Type B pancreatic cell (in vitro differentiated cells): ENCODE measurements at regions not wholly inside any gene's neighbourhood (a gene's known extent, or its start where the extent isn't known, plus 50 kb on each side); places are given as distances from the start of the nearest gene placed in this dataset.

ENCODE experiments used
- DNase-seq: peaks from one replicate; pipeline ENCODE4 v3.0.0; 2021; ENCODE audit warnings: mixed read lengths; ENCODE audit not compliant: unreplicated experiment; ENCODE audit errors: extremely low spot score
- H3K27ac Mint-ChIP-seq: 2 replicates; pipeline ENCODE4 v1.8.0; 2021; ENCODE audit warnings: mild to moderate bottlenecking, mixed read lengths
- H3K27me3 Mint-ChIP-seq: 2 replicates; pipeline ENCODE4 v1.8.0; 2021; ENCODE audit warnings: mixed read lengths
- H3K36me3 Mint-ChIP-seq: 2 replicates; pipeline ENCODE4 v1.8.0; 2021; ENCODE audit warnings: mixed read lengths
- H3K4me1 Mint-ChIP-seq: one replicate; pipeline ENCODE4 v1.8.0; 2021; ENCODE audit warnings: mixed read lengths; ENCODE audit not compliant: unreplicated experiment
- H3K4me3 Mint-ChIP-seq: 2 replicates; pipeline ENCODE4 v1.8.0; 2021; ENCODE audit warnings: mild to moderate bottlenecking, mixed read lengths
- H3K9me3 Mint-ChIP-seq: 2 replicates; pipeline ENCODE4 v1.8.0; 2021; ENCODE audit warnings: mixed read lengths
- TF ChIP-seq, protein P1 (sequence below): fragments of 200-600 bp; sonication (generic); conservative IDR thresholded peaks from 2 replicates; pipeline ENCODE4 v1.5.0; 2021; ENCODE audit warnings: antibody characterized with exemption, mild to moderate bottlenecking

DNA sequence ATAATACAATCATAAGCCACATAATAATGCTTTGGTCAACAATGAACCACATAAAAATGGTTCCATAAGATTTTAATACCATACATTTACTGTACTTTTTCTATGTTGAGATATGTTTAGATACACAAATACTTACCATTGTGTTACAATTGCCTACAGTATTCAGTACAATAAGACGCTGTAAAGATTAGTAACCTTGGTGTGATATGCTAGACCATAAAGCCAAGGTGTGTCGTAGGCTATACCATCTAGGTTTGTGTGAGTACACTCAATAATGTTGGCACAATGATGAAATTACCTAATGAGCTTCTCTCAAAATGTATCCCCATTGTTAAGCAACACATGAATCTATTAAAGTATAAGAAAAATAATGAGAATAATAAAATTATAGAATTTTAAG is 662.3 kb downstream of the SATB2 start:
- TF ChIP-seq, protein P1, sequence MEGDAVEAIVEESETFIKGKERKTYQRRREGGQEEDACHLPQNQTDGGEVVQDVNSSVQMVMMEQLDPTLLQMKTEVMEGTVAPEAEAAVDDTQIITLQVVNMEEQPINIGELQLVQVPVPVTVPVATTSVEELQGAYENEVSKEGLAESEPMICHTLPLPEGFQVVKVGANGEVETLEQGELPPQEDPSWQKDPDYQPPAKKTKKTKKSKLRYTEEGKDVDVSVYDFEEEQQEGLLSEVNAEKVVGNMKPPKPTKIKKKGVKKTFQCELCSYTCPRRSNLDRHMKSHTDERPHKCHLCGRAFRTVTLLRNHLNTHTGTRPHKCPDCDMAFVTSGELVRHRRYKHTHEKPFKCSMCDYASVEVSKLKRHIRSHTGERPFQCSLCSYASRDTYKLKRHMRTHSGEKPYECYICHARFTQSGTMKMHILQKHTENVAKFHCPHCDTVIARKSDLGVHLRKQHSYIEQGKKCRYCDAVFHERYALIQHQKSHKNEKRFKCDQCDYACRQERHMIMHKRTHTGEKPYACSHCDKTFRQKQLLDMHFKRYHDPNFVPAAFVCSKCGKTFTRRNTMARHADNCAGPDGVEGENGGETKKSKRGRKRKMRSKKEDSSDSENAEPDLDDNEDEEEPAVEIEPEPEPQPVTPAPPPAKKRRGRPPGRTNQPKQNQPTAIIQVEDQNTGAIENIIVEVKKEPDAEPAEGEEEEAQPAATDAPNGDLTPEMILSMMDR, result no peak
- no peak for DNase-seq
- no peaks in the 10 kb centered on the region for H3K9me3 Mint-ChIP-seq
- no peaks in the 10 kb centered on the region for H3K4me1 Mint-ChIP-seq
- no peaks in the 10 kb centered on the region for H3K27me3 Mint-ChIP-seq
- no peaks in the 10 kb centered on the region for H3K36me3 Mint-ChIP-seq
- no peak overlapping the region for H3K27ac Mint-ChIP-seq
- no peak overlapping the region for H3K4me3 Mint-ChIP-seq

GRCh38 chr2:198791623-198792022 is 666.1 kb downstream of the SATB2 start:
- Mint-ChIP-seq H3K4me3 (no peak overlapping the region), H3K4me1 (no peaks in the 10 kb centered on the region), H3K9me3 (no peaks in the 10 kb centered on the region), H3K36me3 (no peaks in the 10 kb centered on the region), H3K27ac (no peak overlapping the region), H3K27me3 (no peaks in the 10 kb centered on the region)
- no peak for DNase-seq
- TF ChIP-seq, protein P1, result no peak

- TF ChIP-seq, protein P1, result no peak
- H3K36me3 Mint-ChIP-seq, result no peaks in the 10 kb centered on the region
- no peaks in the 10 kb centered on the region for H3K27me3 Mint-ChIP-seq
- no peak overlapping the region for H3K4me3 Mint-ChIP-seq
- no peaks in the 10 kb centered on the region for H3K9me3 Mint-ChIP-seq
- no peak for DNase-seq
- no peaks in the 10 kb centered on the region for H3K4me1 Mint-ChIP-seq
- no peak overlapping the region for H3K27ac Mint-ChIP-seq
These were observed 669.1 kb downstream of the SATB2 start for GRCh38 chr2:198788676-198789075.

GRCh38 chr2:198782734-198783133 is 675.0 kb downstream of the SATB2 start:
- Mint-ChIP-seq H3K9me3 (no peaks in the 10 kb centered on the region), H3K36me3 (no peaks in the 10 kb centered on the region), H3K27ac (no peak overlapping the region), H3K4me1 (no peaks in the 10 kb centered on the region), H3K27me3 (peaks cover 3% of the 10 kb centered on the region), H3K4me3 (no peak overlapping the region)
- DNase-seq, result no peak
- TF ChIP-seq, protein P1, result no peak

DNA sequence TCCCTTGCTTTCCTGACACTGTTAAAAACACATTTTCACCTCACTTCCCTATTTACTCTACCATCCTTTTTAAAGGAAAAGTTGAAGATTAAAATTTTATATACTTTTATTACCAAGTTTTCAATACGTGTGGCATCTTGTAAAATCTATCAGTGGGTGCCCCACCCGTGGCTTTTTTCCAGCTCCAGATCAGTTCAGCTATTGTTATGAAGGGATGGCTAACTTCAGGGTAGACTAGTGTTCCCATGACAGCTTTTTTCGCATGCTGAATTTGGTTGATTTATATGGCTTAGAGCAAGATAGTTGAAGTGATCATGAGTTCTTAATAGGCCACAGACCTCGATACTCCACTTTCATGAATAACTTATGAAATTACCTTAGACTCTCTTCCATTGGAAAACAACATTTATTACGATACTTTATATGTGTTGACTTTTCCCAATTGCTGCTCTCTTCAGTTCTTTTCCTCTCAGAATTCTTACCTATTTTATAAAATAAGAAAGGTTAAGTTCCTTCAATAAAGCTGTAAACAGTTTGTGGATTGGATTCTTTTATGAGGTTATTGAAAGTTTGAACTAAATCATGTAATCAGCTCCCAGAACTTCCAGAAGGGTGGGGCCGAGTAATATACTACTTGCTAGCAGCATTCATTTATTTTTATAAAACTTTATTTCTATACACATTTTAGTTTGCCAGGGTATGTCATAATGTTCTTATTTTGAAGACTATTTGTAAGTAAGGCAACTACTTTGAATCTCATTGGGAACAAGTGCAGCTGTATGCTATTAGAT is 680.9 kb downstream of the SATB2 start:
- no peaks in the 10 kb centered on the region for H3K4me1 Mint-ChIP-seq
- no peak for DNase-seq
- H3K36me3 Mint-ChIP-seq, result no peaks in the 10 kb centered on the region
- H3K27ac Mint-ChIP-seq, result no peak overlapping the region
- TF ChIP-seq, protein P1, result no peak
- peaks cover 3% of the 10 kb centered on the region for H3K27me3 Mint-ChIP-seq
- no peaks in the 10 kb centered on the region for H3K9me3 Mint-ChIP-seq
- H3K4me3 Mint-ChIP-seq, result no peak overlapping the region
